ENCODE measurements at regions not wholly inside any gene's neighbourhood (a gene's known extent, or its start where the extent isn't known, plus 50 kb on each side); places are given as distances from the start of the nearest gene placed in this dataset.

DNA sequence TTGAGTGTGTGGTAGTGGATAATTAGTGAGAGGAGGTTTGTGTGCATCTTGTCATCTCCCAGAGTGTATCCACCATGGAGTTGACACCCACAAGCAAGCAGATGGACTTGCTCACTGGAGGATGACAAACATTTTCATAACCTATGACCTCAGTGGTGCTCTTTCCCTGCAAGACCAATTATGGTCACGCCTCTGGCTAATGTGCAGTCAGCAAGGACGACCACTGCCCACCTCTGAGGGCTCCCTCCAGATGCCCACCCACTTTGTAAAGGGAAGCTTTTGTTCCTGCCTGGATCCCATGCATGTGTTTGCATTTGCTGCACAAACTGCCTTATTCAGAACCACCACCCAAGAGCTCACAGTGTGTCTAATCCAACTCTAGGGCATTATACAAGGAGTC, 982.8 kb downstream of the TMEM121 start:
- DNase-seq (ENCODE audit: low spot score, unreplicated experiment), result no peak
- H3K9me3 Mint-ChIP-seq (ENCODE audit: low read depth), result peaks cover 79% of the 10 kb centered on the region
- no peak overlapping the region for H3K27ac Mint-ChIP-seq
- H3K4me3 Mint-ChIP-seq (ENCODE audit: low read depth), result no peak overlapping the region
- H3K4me1 Mint-ChIP-seq (ENCODE audit: low read depth), result no peaks in the 10 kb centered on the region
- no peaks in the 10 kb centered on the region for H3K27me3 Mint-ChIP-seq
- TF ChIP-seq, protein P1, sequence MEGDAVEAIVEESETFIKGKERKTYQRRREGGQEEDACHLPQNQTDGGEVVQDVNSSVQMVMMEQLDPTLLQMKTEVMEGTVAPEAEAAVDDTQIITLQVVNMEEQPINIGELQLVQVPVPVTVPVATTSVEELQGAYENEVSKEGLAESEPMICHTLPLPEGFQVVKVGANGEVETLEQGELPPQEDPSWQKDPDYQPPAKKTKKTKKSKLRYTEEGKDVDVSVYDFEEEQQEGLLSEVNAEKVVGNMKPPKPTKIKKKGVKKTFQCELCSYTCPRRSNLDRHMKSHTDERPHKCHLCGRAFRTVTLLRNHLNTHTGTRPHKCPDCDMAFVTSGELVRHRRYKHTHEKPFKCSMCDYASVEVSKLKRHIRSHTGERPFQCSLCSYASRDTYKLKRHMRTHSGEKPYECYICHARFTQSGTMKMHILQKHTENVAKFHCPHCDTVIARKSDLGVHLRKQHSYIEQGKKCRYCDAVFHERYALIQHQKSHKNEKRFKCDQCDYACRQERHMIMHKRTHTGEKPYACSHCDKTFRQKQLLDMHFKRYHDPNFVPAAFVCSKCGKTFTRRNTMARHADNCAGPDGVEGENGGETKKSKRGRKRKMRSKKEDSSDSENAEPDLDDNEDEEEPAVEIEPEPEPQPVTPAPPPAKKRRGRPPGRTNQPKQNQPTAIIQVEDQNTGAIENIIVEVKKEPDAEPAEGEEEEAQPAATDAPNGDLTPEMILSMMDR (IDR thresholded peaks at IDR 0.05; ENCODE audit: unreplicated experiment), result no peak
- H3K36me3 Mint-ChIP-seq (ENCODE audit: insufficient read depth), result peaks cover 3% of the 10 kb centered on the region

- no peak overlapping the region for H3K4me3 Mint-ChIP-seq (ENCODE audit: low read depth)
- no peak for DNase-seq (ENCODE audit: low spot score, unreplicated experiment)
- H3K36me3 Mint-ChIP-seq (ENCODE audit: insufficient read depth), result peaks cover 3% of the 10 kb centered on the region
- H3K27ac Mint-ChIP-seq, result no peak overlapping the region
- peaks cover 78% of the 10 kb centered on the region for H3K9me3 Mint-ChIP-seq (ENCODE audit: low read depth)
- no peaks in the 10 kb centered on the region for H3K4me1 Mint-ChIP-seq (ENCODE audit: low read depth)
- no peaks in the 10 kb centered on the region for H3K27me3 Mint-ChIP-seq
- TF ChIP-seq, protein P1 (IDR thresholded peaks at IDR 0.05; ENCODE audit: unreplicated experiment), result no peak
Measured at GRCh38 chr14:106509807-106510206, 983.4 kb downstream of the TMEM121 start.

- H3K36me3 Mint-ChIP-seq (ENCODE audit: insufficient read depth), result no peaks in the 10 kb centered on the region
- H3K27ac Mint-ChIP-seq, result no peak overlapping the region
- H3K27me3 Mint-ChIP-seq, result no peaks in the 10 kb centered on the region
- no peaks in the 10 kb centered on the region for H3K4me1 Mint-ChIP-seq (ENCODE audit: low read depth)
- H3K9me3 Mint-ChIP-seq (ENCODE audit: low read depth), result peaks cover 83% of the 10 kb centered on the region
- TF ChIP-seq, protein P1 (IDR thresholded peaks at IDR 0.05; ENCODE audit: unreplicated experiment), result no peak
- no peak for DNase-seq (ENCODE audit: low spot score, unreplicated experiment)
- H3K4me3 Mint-ChIP-seq (ENCODE audit: low read depth), result no peak overlapping the region
Measured at GRCh38 chr14:106511006-106511799, 984.8 kb downstream of the TMEM121 start.

- H3K4me1 Mint-ChIP-seq (ENCODE audit: low read depth), result no peaks in the 10 kb centered on the region
- no peaks in the 10 kb centered on the region for H3K27me3 Mint-ChIP-seq
- H3K9me3 Mint-ChIP-seq (ENCODE audit: low read depth), result peaks cover 82% of the 10 kb centered on the region
- no peak overlapping the region for H3K4me3 Mint-ChIP-seq (ENCODE audit: low read depth)
- TF ChIP-seq, protein P1 (IDR thresholded peaks at IDR 0.05; ENCODE audit: unreplicated experiment), result no peak
- DNase-seq (ENCODE audit: low spot score, unreplicated experiment), result no peak
- H3K27ac Mint-ChIP-seq, result no peak overlapping the region
- no peaks in the 10 kb centered on the region for H3K36me3 Mint-ChIP-seq (ENCODE audit: insufficient read depth)
Measured at GRCh38 chr14:106511800-106512198, 985.4 kb downstream of the TMEM121 start.

- Mint-ChIP-seq H3K4me3 (ENCODE audit: low read depth) (no peak overlapping the region), H3K27me3 (no peaks in the 10 kb centered on the region), H3K27ac (no peak overlapping the region), H3K36me3 (ENCODE audit: insufficient read depth) (no peaks in the 10 kb centered on the region), H3K9me3 (ENCODE audit: low read depth) (peaks cover 84% of the 10 kb centered on the region), H3K4me1 (ENCODE audit: low read depth) (no peaks in the 10 kb centered on the region)
- TF ChIP-seq, protein P1 (IDR thresholded peaks at IDR 0.05; ENCODE audit: unreplicated experiment), result no peak
- no peak for DNase-seq (ENCODE audit: low spot score, unreplicated experiment)
Measured at GRCh38 chr14:106513302-106513701, 986.9 kb downstream of the TMEM121 start.

Measured in progenitor cell of endocrine pancreas (in vitro differentiated cells).